Right cardiac atrium (tissue), 5 donors: ENCODE measurements at regions not wholly inside any gene's neighbourhood (a gene's known extent, or its start where the extent isn't known, plus 50 kb on each side); places are given as distances from the start of the nearest gene placed in this dataset.

ENCODE experiments used
- ATAC-seq, 2 donors: fragments of 200-7000 bp; cut with Tn5 transposase; one replicate each; pipeline versions ENCODE4 v1.8.0 to v1.9.1; 2020; ENCODE audit warnings: moderate library complexity in 2 of 2, mild to moderate bottlenecking in 1 of 2
- DNase-seq, 3 donors: peaks; one replicate each; pipeline ENCODE4 v3.0.0-alpha.2; 2020
- H3K27ac ChIP-seq: one replicate; pipeline ENCODE4 v1.5.1; 2013; ENCODE audit warnings: mild to moderate bottlenecking, low read length, control low read depth, moderate library complexity
- H3K27me3 ChIP-seq: one replicate; pipeline ENCODE4 v1.6.1; 2013; ENCODE audit not compliant: control insufficient read depth, insufficient read depth
- H3K4me1 ChIP-seq: one replicate; pipeline ENCODE4 v1.6.1; 2013; ENCODE audit warnings: low read length; ENCODE audit not compliant: control insufficient read depth, insufficient read depth
- H3K4me3 ChIP-seq: one replicate; pipeline ENCODE4 v1.5.1; 2013; ENCODE audit warnings: low read length, control low read depth
- H3K9me3 ChIP-seq: one replicate; pipeline ENCODE4 v1.6.1; 2013; ENCODE audit warnings: low read length; ENCODE audit not compliant: control insufficient read depth
- WGBS: extraction: QIAGEN DNeasy Blood & Tissue Kit; methylation state at CpG from one replicate; pipeline ENCODE4 v1.1.7; 2013; 5-methylcytosine and 5-hydroxymethylcytosine counted together
- intact Hi-C, 4 donors: fragments of 100-400 bp; cut with DNase I; formaldehyde crosslinking; loops; one replicate each; pipeline versions ENCODE4 v1.11.0 to v1.14.0; 2022 to 2023
- donor health status: healthy with polysubstance abuse.
- donor health status: DM: no; HTN: yes; CAD: no.
- donor health status: DM: no; HTN: no; CAD: no.
- donor health status: DM: no; HTN: yes; CAD: no; lungs with severe emphysema.
- donor health status: DM: yes; HTN: yes; CAD: no.

GRCh38 chr5:167463939-167464338 lies 827.5 kb upstream of the WWC1 start:
- Histone ChIP-seq H3K27ac (no peak overlapping the region), H3K4me3 (no peak overlapping the region), H3K4me1 (no peaks in the 10 kb centered on the region), H3K27me3 (no peaks in the 10 kb centered on the region), H3K9me3 (no peaks in the 10 kb centered on the region)
- DNase-seq (no peak), ATAC-seq (no peak)
- intact Hi-C loops = no loop called here
- WGBS = 93% methylated on average over 1 of the region's 1 CpG

GRCh38 chr5:167466992-167467391 lies 824.5 kb upstream of the WWC1 start:
- WGBS = 69% methylated on average over 5 of the region's 5 CpGs
- Histone ChIP-seq H3K27me3 (no peaks in the 10 kb centered on the region), H3K9me3 (no peaks in the 10 kb centered on the region), H3K27ac (no peak overlapping the region), H3K4me3 (no peak overlapping the region), H3K4me1 (no peaks in the 10 kb centered on the region)
- no peak for ATAC-seq
- DNase-seq = no peak
- intact Hi-C loops = no loop called here

DNA sequence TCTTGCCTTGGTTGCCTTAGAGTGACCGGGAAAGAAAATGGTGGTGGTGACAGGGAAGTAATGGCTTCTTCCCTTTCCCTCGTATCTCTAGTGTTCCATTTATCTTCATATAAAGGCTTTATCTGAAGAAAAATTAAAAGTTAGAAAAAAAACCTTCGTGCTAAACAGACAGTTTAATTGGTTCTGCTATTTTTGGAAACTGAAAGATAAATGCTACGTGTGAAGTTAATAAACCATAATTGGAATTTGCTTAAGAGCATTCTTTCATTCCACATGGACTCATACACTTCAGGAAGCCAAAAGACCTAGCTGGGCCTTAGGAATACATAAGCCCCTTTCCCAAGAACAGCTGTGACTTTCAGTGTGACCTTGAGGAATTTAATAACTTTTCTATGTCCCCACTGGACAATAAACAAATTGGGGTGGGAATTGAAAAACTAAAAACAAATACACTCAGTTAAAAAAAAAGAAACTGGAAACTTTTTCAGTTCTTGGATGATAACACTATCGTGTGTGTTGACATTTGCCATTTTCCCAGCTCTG lies 818.8 kb upstream of the WWC1 start:
- WGBS = 39% methylated on average over 5 of the region's 5 CpGs
- Histone ChIP-seq H3K27me3 (no peaks in the 10 kb centered on the region), H3K4me3 (no peak overlapping the region), H3K4me1 (no peaks in the 10 kb centered on the region), H3K27ac (no peak overlapping the region), H3K9me3 (no peaks in the 10 kb centered on the region)
- ATAC-seq (no peak), DNase-seq (no peak)
- intact Hi-C loops = no loop called here

- DNase-seq = no peak
- H3K27me3 ChIP-seq = no peaks in the 10 kb centered on the region
- no peaks in the 10 kb centered on the region for H3K4me1 ChIP-seq
- no peak for ATAC-seq
- H3K4me3 ChIP-seq = no peak overlapping the region
- intact Hi-C loops = no loop called here
- WGBS = 24% methylated on average over 2 of the region's 2 CpGs
- H3K9me3 ChIP-seq = no peaks in the 10 kb centered on the region
- H3K27ac ChIP-seq = no peak overlapping the region
Measured at GRCh38 chr5:167478188-167478587, 813.3 kb upstream of the WWC1 start.

- Histone ChIP-seq H3K4me1 (no peaks in the 10 kb centered on the region), H3K4me3 (no peak overlapping the region), H3K27me3 (no peaks in the 10 kb centered on the region), H3K9me3 (no peaks in the 10 kb centered on the region), H3K27ac (no peak overlapping the region)
- 85% methylated on average over 4 of the region's 4 CpGs for WGBS
- no peak for DNase-seq
- intact Hi-C loops = no loop called here
- no peak for ATAC-seq
Measured at GRCh38 chr5:167479779-167480178, 811.7 kb upstream of the WWC1 start.

DNA sequence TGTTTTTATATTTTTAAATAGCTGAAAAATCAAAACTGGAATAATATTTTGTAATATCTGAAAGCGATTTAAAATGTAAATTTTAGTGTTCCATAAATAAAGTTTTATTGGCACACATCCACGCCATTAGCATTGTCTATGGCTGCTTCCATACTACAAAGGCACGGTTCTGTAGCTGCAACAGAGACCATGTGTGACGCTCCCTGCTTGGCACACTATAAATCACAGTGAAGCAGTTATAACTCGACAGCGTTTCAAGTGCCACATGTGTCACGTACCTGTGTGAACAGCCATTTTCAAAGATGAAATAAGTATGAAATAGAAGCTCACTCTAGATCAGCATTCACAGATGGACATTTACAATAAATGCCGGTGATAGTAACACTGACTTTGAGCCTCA lies 810.1 kb upstream of the WWC1 start:
- 90% methylated on average over 8 of the region's 8 CpGs for WGBS
- no peaks in the 10 kb centered on the region for H3K27me3 ChIP-seq
- intact Hi-C loops = no loop called here
- no peaks in the 10 kb centered on the region for H3K9me3 ChIP-seq
- no peak overlapping the region for H3K27ac ChIP-seq
- H3K4me1 ChIP-seq = no peaks in the 10 kb centered on the region
- no peak overlapping the region for H3K4me3 ChIP-seq
- no peak for DNase-seq
- no peak for ATAC-seq

- intact Hi-C loops = no loop called here
- no peak for ATAC-seq
- WGBS = 65% methylated on average over 2 of the region's 2 CpGs
- no peaks in the 10 kb centered on the region for H3K9me3 ChIP-seq
- H3K4me3 ChIP-seq = no peak overlapping the region
- H3K27me3 ChIP-seq = no peaks in the 10 kb centered on the region
- H3K4me1 ChIP-seq = no peaks in the 10 kb centered on the region
- no peak for DNase-seq
- H3K27ac ChIP-seq = no peak overlapping the region
Measured at GRCh38 chr5:167482555-167482954, 808.9 kb upstream of the WWC1 start.

DNA sequence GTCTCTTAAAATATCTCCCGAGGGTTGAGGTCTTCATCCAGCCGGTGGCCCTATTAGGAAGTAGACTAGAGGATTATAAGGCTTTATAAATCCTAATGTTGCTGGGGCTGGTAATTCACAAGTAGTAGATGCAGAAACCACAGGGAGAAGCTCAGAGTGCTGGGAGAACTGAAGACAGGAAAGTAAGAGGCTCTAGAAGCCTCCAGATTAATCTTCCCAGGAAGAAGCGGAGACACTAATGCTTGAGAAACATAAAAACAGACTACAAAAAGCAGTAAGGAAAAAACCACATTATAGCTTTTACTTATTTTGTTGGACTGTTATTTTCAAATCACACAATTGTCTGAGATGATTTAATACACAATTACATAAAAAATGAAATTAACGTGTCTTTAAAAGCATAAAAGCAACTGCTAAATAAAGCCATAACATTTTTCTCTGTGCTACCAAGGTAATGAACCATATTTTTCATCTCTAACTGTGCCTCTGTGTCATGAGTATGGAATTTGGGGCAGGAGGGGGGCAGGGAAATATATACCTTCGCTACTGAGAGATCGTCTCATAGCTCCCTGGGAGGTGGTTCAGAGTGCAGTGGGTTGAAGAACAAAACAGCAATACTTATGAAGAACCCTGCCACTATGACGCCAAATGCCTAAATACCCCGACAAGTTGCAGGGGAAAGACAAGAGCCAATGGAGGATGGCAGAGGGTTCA lies 806.2 kb upstream of the WWC1 start:
- DNase-seq (no peak), ATAC-seq (no peak)
- Histone ChIP-seq H3K4me3 (no peak overlapping the region), H3K4me1 (no peaks in the 10 kb centered on the region), H3K9me3 (no peaks in the 10 kb centered on the region), H3K27me3 (no peaks in the 10 kb centered on the region), H3K27ac (no peak overlapping the region)
- 88% methylated on average over 8 of the region's 8 CpGs for WGBS
- intact Hi-C loops = no loop called here

DNA sequence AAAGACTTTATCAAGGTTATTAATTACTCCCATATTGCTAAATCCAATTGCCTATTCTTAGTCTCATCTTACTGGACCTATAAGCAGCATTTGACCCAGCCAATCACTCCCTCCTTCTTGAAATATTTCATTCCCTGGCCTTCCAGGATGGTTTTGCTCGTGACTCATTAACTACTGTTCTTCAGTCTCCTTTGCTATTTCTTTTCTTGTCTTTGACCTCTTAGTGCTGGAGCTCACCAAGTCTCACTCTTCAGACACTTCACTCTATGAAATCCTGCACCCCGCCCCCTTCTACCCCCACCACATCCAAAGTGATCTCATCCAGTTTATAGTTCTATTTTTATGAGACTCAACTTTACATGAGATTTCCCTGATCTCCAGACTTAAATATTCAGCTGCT lies 803.1 kb upstream of the WWC1 start:
- H3K4me1 ChIP-seq = no peaks in the 10 kb centered on the region
- 81% methylated on average over 2 of the region's 2 CpGs for WGBS
- H3K27me3 ChIP-seq = no peaks in the 10 kb centered on the region
- no peaks in the 10 kb centered on the region for H3K9me3 ChIP-seq
- H3K4me3 ChIP-seq = no peak overlapping the region
- intact Hi-C loops = no loop called here
- no peak overlapping the region for H3K27ac ChIP-seq
- ATAC-seq (no peak), DNase-seq (no peak)

DNA sequence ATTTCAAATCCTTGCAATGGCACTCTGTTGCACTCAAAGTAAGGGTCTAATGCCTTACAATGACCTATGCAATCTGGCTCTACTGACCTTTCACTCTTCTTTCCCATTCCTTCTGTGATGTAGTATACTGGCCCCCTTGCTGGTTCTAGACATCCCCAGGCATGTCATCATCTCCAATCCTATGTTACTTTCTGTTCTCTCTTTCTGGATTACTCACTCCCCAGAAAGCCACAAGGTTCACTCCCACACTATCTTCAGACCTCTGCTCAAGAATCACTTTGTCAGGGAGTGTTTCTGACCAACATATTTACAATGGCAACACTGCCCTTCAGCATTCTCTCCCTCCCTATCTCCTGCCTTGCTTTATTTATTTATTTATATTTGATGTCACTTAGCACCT lies 802.2 kb upstream of the WWC1 start:
- Histone ChIP-seq H3K9me3 (no peaks in the 10 kb centered on the region), H3K27ac (no peak overlapping the region), H3K4me3 (no peak overlapping the region), H3K27me3 (no peaks in the 10 kb centered on the region), H3K4me1 (no peaks in the 10 kb centered on the region)
- ATAC-seq (no peak), DNase-seq (no peak)
- intact Hi-C loops = no loop called here

DNA sequence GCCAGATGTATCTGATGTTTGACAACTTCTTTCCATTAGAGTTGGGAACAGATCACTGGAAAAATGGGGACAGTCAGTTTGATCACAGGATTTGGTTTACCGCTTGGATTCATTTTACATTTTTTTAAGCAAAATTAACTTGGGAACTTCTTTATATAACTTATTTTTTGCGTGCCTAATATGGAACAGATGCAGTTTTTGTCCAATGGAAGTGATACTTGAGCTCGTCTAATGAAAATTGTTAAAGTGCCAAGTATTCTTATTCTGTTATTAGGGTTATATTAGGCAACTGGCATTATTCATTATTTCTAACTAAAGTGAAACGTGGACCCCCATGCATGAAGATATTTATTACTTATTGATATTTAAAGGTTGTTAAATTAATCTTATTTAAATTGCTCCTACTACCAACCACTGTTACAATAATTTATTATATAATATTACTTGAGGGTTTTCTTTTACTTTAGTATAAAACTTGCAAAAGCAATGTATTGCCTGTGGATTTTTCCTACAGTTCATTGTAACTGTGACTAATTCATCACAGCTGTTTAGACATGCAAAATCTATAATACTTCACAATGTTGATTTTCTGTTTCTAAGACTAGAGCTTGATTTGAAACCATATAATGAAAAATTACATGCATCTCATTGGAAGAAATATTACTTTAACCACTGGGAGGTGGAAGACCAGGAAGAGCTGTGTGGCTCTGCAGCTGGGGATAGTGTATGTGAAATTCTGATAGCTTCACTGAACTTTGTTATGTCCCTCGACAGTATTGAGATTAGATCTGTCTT lies 787.3 kb upstream of the WWC1 start:
- no peaks in the 10 kb centered on the region for H3K4me1 ChIP-seq
- no peak overlapping the region for H3K27ac ChIP-seq
- H3K4me3 ChIP-seq = no peak overlapping the region
- intact Hi-C loops = no loop called here
- 56% methylated on average over 5 of the region's 5 CpGs for WGBS
- ATAC-seq (no peak), DNase-seq (no peak)
- H3K27me3 ChIP-seq = no peaks in the 10 kb centered on the region
- no peaks in the 10 kb centered on the region for H3K9me3 ChIP-seq
